HG02870 (cell line): ENCODE measurements at regions not wholly inside any gene's neighbourhood (a gene's known extent, or its start where the extent isn't known, plus 50 kb on each side); places are given as distances from the start of the nearest gene placed in this dataset.

Experiments used
- ATAC-seq: cut with Tn5 transposase; IDR thresholded peaks from one replicate; pipeline ENCODE4 v1.9.1; 2021; ENCODE audit warnings: mild to moderate bottlenecking, moderate library complexity; ENCODE audit not compliant: unreplicated experiment

DNA sequence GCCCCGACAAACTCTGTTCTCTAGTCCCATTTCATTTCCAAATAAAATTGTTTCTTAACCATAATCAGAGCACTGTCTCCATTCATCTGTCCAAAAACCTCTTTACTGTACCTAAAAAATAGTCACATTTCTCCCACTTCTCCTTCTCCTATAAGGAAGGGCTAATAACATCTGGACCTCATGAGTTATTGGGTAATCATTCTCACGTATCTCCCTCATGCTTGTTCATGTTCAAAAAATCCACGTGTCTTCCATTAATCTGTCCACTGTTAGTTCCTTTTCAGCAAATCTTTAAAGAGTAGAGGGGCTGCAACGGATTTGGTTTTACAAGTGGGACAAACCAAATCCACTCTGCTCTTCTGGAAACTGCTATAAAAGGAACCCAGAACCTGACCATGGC is 1418.8 kb downstream of the MRPL39 start:
- ATAC-seq: no peak

DNA sequence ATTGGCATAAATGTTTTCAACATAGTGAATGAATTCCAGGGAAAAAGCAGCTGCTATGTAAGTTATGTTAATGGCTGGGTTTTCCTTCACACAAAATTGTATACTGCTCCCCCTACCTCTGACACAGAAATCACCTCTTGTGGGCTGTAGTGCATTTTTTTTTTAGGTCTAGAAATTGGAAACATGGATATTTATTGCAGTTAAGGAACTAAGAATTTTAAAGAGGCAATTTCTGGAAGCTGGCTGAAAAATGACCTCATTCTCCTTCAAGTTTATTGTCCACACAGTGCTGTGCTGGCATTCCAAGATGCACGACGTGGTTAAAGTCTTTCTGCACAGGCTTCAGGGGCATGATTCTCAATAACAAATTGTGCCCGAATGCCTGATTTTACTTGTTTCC is 1424.2 kb downstream of the MRPL39 start:
- ATAC-seq: no peak

DNA sequence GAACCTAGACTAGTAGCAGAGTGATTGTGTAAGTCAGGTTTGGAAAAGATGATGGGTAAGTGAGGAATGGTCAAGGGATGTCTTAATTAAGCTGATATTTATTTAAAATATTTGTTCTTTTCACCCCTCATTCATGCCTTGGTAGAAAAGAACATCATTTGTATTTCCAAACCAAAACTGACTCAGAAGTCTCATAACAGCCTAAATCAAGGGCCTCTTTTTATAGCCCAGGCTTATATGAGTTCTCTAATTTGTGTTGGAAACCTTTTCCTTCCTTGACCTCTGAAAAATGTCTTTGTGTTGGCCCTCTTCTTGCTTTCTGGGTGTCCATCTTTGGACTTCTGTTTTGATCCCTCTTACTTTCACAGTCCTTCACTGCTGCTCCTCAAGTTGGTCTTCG is 1428.2 kb downstream of the MRPL39 start:
- ATAC-seq: no peak

DNA sequence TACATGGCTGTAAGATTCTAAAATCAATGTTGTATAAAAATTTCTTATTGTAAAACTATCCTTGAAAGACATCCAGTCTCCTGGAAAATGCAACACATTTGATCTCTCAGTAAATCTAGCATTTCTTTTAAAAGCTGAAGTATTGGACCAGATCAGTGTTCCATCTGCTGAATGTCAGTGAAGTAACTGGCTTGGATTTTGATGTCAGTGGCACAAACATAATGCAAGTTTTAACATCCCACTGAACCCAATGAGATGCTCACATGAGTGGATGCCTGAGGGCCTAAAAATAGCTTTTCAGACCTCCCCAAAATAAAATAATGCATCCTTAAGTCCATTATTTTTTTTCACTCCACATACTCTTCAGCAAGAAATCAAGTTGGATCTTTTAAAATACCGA is 1432.2 kb downstream of the MRPL39 start:
- ATAC-seq: no peak

DNA sequence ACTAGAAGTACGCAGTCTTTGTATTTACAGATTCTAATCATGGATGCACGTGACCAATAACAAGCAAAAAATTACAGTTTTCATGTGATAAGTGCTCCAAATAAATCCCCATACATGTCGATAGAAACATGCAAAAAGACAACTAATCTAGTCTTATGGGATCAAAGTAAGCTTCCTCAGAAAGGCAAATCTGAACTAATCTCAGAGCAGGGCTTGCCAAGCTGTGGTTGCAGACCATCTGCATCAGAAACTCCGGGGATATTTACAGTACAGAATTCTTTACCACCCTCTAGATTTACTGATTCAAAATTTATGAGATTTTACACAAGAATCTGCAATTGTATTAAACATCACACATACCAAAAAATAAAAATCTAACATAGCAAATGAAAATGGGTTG is 1435.5 kb downstream of the MRPL39 start:
- no peak for ATAC-seq

DNA sequence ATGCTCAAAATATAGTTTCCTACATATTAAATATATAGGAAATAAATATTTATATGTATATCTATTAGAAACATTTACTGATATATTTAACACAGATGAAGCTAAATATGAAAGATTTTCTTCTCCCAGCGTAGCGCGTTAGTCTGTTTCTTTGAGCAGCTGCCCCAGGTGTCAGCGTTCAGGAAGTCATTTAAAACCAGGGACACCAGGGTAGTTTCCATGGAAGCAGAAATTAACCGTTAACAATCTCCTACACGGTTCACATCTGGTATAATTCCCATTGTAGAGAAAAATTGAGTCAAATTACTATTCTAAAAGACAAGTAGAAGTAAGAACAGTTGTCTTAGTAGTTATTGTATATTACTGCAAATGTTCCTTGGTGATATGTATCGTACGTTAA is 1443.7 kb downstream of the MRPL39 start:
- no peak for ATAC-seq

DNA sequence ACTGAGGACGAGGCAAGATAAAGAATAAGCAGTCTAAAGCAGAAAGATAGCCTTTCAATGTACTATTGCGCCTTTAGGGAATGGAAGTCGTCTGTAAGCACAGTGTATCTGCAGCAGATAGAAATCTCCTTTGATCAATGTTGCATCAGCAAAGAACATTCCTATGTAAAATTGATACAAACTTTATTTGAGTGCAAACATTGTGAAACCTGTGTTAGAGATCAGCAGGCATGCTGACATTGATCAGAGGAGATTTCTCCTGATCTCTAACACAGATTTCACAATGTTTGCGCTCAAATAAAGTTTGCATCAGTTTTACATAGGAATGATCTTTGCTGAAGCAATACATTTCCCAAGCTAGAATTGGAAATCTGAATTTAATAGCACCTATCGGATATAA is 1446.8 kb downstream of the MRPL39 start:
- no peak for ATAC-seq

DNA sequence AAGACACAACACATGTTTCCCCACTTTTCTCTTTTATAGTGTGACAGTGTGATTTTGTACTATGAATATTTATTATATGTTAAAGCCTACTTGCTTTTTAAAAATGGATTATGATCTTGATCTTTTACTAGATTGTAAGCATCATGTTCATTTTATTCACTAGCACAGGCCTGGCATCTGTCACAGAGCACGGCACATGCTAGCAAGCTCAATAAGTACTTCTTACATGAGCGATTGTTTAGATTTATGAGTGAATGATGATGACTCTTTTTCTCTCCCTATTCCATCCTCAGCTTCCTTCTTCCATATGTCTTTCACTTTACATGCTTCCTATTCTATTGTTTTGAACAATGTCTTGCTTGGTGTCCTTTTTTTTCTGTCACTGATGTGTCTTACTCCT is 1454.1 kb downstream of the MRPL39 start:
- ATAC-seq: no peak

DNA sequence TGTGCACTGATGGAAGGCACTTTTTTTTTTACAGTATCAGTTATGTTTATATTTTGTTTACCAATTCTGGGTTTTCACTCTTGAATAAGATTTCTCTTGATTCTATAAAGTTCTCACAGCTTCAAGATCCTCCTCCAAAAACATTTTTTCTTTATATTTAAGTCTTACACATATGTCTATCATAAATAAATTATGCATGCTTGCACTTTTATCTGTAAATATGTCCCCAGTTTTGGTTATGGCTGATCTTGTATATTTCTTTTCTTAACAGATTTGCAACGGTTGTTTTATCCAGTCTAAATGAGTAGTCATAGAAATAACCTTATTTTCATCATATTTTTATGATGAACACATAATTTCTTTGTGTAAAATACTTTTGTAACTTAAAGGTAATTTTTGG is 1456.5 kb downstream of the MRPL39 start:
- ATAC-seq: no peak

DNA sequence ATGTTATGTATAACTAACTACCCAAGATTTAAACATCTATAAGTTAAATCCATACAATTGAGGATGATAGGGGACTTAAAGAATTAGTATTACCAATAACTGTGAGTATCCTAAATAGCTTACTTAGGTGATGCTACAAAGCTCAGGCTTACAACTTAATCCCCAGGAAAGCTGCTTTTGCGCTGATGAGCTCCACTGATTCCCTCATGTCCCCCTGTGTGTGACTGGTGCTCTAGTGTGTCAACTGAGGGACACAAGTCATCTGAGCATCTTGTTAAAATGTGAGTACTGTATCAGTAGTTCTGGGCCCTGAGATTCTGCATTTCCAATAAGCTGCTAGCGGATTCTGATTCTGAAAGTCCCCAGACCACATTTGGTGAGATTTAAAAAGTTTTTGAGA is 1458.8 kb downstream of the MRPL39 start:
- ATAC-seq: no peak

DNA sequence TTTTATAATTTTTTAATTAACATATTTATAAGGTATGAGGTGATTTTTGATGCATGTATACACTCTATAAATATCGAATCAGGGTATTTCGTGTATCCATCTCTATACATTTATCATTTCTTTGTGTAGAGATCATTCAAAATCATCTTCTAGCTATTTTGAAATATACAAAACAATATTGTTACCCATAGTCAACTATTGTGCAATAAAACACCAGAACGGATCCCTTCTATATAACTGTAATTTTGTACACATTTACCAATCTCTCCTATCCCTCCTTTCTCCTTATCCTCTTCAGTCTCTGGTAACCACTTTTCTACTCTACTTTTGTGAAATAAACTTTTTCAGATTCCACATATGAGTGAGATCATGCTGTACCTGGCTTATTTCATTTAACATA is 1459.6 kb downstream of the MRPL39 start:
- no peak for ATAC-seq

DNA sequence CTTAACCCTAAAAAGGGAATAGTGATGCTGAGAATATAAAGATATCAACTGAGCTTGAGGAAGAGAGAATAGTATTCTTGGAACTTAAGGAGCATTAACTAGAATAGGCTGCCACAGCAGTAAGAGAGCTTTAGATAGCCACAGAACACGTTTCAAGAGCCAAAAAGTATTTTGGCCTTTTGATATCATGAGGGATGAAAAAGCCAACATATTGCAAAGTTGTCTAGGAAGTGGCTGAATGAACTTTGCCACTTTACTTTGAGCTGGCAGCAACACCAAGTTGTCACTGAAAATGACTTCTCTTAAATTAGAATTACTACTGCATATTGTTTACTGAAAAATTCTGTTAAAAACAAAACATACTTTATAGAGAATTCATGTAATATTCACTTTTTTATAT is 1476.2 kb downstream of the MRPL39 start:
- no peak for ATAC-seq

DNA sequence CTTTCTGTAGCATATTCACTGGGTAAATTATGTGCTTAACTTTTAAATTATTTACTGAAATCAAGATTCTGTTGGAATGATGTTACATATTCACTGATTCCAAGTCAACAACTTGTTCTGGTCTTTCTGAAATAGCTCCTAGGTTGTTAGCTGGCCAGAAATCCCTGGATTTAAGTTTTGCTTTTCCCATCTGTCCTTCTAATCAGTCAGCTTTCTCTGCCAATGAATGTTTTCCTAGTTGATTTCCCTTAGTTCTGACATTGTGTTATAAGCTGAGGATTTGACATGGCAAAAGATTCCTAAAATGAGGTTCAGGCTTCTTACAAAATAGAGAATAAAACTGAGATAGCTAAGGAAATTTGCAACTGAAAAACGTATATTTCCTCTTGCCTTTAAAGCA is 1479.6 kb downstream of the MRPL39 start:
- ATAC-seq: no peak

DNA sequence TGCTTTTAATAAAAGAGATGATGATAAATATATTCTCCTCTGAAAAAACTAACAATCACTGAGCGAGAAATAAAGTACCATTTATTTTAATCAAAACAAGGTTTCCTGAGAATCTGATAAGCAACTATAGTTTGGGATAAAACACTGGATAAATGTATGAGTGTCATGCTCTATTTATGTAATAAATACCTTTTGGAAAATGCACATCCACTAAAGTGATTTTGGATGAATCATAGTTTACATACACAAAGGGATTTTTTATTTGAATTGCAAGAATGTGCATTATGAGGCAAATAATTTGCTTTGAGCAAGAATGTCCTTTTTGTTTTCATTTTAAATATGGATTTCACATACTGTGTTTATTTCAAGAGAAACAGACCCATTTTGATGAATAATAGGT is 1483.5 kb downstream of the MRPL39 start:
- ATAC-seq: no peak

DNA sequence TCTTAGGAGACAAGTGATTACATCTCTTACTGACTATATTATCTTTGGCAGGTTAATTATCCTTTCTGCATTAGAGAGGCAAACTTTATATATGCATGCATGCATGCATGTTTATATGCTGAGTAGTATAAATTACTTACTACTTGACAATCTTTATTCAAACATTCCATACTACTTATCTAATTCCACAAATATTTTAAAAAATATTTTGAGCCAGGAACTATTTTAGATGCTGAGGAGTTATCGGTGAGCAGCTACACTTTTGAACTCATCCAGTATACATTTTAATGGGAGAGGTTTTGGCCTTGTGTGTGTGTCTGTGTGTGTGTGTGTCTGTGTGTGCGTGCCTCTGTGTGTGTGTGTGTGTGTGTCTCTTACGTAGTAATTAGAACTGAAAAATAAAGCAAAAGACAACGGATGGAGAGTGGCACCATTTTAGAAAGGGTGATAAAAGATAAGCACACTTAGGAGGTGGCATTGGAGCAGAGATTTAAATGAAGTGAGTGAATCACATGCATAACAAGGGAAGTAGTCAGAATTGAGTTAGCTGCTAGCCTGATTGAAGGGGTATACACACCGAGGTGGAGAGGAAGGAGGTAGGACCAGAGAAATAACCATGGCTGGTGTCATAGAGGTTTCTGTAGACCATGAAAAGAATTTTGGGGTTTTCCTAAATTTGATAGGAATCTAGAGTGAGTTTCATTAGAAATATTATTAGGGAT is 1488.4 kb downstream of the MRPL39 start:
- no peak for ATAC-seq

DNA sequence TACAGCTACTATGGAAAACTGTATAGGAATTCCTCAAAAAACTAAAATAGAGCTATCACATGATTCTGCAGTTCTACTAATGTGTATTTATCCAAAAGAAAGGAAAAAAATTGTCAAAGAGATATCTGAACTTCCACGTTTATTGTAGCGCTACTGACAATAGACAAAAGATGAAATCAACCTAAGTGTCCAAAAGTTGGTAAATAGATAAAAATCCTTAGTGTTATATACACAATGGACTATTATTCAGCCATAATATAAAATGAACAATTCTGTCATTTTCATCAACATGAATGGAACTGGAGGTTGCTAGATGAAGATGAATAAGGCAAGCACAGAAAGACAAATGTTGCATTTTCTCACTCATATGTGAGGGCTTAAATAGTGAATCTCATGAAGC is 1492.1 kb downstream of the MRPL39 start:
- no peak for ATAC-seq

DNA sequence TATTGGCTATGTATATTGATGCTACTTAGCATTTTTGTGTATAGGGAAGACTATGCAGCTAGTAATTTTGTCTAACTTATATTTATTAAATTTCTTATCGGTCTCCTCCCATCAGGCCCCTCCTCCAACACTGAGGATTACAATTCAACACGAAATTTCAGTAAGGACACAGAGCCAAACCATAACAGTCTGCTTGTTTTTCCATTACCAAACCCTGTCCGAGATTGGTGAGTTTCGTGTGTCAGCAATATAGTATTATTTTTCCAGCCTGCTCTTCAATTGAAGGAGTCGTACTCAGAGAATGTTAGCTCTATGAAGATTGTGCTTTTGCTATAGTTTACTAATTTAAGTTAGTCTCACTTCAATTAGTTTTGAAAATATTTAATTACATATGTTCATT is 1495.3 kb downstream of the MRPL39 start:
- ATAC-seq: no peak

DNA sequence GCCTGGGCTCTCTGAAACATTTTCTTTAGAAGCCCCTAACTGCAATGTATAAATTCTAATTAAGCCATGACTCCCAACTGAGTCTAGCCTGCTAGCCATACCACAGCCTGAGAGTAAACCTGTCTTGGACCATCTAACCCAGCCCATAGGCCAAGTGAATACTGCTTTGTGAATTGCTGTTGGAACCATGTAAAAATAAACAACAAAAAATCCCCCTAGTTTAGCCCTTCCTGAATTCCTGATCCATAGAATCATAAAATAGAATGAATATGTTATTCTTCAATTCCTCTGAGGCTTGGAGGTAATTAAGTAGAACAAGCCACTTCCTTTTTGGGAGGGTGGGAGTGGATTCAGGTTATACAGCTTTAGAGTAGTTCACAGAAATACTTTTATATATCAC is 1496.4 kb downstream of the MRPL39 start:
- no peak for ATAC-seq

DNA sequence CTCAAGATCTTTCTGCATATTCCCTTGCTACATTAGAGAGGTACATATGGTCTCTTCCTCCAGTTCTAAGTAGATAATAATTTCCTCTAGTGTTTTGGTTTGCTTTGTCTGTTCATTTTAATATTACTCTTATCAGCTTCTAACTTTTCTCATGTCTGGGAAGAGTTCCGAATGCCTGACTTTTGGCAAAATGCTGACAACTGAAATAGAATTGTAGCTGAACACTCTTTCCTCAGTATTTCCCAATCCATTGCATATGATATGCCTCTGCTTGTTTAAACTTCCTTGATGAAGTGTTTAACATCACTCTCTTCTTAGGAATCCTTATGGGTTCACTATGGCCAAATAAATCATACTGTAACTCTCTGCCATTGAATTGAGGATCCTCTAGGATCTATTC is 1510.1 kb downstream of the MRPL39 start:
- ATAC-seq: no peak

DNA sequence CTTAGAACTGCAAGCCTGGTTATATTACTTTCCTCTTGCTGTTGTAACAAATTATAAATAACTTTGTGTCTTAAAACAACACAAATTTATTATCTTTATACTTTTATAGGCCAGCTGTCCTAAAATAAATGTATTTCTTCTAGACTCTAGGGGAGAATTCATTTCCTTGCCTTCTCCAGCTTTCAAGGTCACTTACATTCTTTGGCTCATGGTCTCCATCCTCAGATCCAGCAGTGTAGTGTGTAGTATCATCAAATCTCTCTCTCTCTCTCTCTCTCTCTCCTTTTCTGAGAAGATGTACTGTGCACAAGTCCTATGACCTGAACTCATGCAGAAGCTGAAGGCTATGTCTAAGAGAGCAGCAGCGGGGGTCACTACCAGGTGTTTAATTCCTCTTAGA is 1510.6 kb downstream of the MRPL39 start:
- ATAC-seq: no peak

DNA sequence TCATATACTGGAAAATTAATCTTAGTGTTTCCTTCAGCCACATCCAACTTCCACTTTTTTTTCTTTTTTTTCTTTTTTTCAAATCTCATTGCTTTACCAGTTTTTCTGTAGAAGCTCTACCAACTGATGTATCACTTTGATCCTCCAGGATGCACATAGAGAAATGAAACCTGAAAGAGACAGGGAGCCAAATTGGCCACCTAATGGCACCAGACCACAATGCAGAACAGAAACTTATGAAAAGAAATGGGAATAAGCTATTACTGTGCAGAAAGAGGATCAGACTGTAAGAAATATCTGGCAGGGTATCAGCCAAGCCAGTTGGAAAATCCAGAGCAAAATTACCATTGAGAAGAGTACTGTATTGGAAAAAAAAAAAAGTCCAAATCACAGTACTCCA is 1514.2 kb downstream of the MRPL39 start:
- ATAC-seq: no peak

DNA sequence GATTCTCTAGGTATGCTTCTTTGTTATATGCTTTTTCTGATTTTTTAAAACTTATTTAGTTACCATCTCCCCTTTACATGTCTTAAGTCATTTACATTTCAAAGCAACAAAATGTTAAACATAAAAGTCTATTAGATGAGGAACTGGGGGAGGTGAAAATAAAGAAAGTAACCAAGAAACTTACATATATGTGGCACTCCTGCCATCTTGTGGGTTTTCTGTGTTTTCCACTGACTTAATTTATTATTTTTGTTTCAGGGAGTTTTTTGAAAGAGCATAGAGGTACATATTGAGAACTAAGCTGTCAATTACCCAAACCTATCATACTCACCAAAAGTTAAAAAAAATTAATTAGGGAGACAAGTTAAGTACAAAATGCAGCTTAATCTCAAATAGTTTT is 1531.1 kb downstream of the MRPL39 start:
- no peak for ATAC-seq

DNA sequence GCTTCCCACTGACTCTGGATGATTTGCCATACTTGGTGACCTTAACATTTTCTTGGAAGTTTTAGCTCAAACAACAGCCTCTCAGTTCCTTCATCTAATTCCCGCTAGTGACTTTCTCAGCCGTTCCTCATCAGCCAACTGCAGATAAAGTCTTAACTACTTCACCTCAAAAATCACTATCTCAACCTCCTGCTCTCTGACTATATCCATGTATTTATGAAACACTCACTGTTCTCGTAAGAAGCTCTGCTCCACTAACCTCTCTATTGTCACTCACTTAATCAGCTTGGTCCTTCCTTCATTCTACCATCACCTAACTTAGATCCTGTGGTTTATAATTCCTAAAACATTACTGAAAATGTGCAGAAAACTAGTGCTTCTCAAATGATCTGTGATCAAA is 1551.6 kb downstream of the MRPL39 start:
- ATAC-seq: no peak
